OCI-LY7 (cell line): ENCODE measurements at regions not wholly inside any gene's neighbourhood (a gene's known extent, or its start where the extent isn't known, plus 50 kb on each side); places are given as distances from the start of the nearest gene placed in this dataset.

Experiments used
- EZH2phosphoT487 ChIP-seq: fragments of 200-600 bp; sonication (generic); IDR thresholded peaks from 2 replicates; pipeline ENCODE4 v1.6.1; 2018; ENCODE audit warnings: low read depth, borderline replicate concordance, mild to moderate bottlenecking, mixed run types, antibody characterized with exemption, low read length, moderate library complexity, mixed read lengths
- TF ChIP-seq, protein P1 (sequence below): fragments of 200-600 bp; sonication (generic); conservative IDR thresholded peaks from 2 replicates; pipeline ENCODE4 v1.5.1; 2014; ENCODE audit warnings: mild to moderate bottlenecking, antibody characterized with exemption, low read length, moderate library complexity, mixed read lengths

DNA sequence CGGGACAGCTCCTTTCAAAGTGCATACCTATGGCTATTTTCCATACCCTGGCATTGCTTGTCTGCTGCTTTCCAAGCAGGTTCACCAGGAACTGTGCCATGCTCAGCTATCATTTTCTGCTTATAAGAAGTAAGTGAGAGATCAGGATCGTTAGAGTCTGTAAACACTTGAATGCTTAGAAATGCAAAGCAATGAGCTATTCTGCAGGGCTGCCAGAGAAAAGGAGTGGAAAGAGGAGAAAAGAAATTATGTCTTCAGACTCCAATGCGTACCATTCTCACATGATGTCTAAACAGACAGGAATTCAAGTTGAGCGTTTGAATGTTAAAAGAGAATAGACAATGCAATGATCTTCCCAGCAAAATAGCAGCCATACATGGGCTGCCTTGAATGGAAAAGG is 245.5 kb upstream of the SLC7A11 start:
- TF ChIP-seq, protein P1, sequence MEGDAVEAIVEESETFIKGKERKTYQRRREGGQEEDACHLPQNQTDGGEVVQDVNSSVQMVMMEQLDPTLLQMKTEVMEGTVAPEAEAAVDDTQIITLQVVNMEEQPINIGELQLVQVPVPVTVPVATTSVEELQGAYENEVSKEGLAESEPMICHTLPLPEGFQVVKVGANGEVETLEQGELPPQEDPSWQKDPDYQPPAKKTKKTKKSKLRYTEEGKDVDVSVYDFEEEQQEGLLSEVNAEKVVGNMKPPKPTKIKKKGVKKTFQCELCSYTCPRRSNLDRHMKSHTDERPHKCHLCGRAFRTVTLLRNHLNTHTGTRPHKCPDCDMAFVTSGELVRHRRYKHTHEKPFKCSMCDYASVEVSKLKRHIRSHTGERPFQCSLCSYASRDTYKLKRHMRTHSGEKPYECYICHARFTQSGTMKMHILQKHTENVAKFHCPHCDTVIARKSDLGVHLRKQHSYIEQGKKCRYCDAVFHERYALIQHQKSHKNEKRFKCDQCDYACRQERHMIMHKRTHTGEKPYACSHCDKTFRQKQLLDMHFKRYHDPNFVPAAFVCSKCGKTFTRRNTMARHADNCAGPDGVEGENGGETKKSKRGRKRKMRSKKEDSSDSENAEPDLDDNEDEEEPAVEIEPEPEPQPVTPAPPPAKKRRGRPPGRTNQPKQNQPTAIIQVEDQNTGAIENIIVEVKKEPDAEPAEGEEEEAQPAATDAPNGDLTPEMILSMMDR = no peak
- TF ChIP-seq EZH2phosphoT487 = no peak
